Right lobe of liver (tissue), 6 donors: ENCODE measurements at regions not wholly inside any gene's neighbourhood (a gene's known extent, or its start where the extent isn't known, plus 50 kb on each side); places are given as distances from the start of the nearest gene placed in this dataset.

Experiments
- ATAC-seq, 4 donors: fragments of 200-7000 bp; cut with Tn5 transposase; one replicate each; pipeline ENCODE4 v1.9.1; 2020; ENCODE audit warnings: mild to moderate bottlenecking in 4 of 4, moderate library complexity in 4 of 4
- DNase-seq, 3 donors: peaks; one replicate each; pipeline ENCODE4 v3.0.0-alpha.2; 2020
- H3K27ac ChIP-seq, 3 donors: fragments of 200-600 bp; one replicate each; pipeline ENCODE4 v1.8.0; 2022
- H3K27me3 ChIP-seq, 2 donors: fragments of 200-600 bp; one replicate each; pipeline ENCODE4 v1.8.0; 2022
- H3K36me3 ChIP-seq, 4 donors: fragments of 200-600 bp; sonication (generic) in 1 of 4; one replicate each; pipeline versions ENCODE4 v1.5.1 to v1.8.0; 2017 to 2022; ENCODE audit warnings: control low read depth in 1 of 4
- H3K4me1 ChIP-seq, 4 donors: fragments of 200-600 bp; sonication (generic) in 1 of 4; one replicate each; pipeline versions ENCODE4 v1.5.1 to v1.8.0; 2017 to 2022; ENCODE audit warnings: control low read depth in 1 of 4
- H3K4me3 ChIP-seq, 3 donors: fragments of 200-600 bp; one replicate each; pipeline ENCODE4 v1.8.0; 2022
- H3K9me3 ChIP-seq, 4 donors: fragments of 200-600 bp; sonication (generic) in 1 of 4; one replicate each; pipeline versions ENCODE4 v1.5.1 to v1.8.0; 2017 to 2022; ENCODE audit warnings: control low read depth in 1 of 4
- CTCF ChIP-seq, 4 donors: fragments of 200-600 bp in 3 of 4; fragments of 450-650 bp in 1 of 4; IDR thresholded peaks; one replicate each; pipeline versions ENCODE4 v1.5.1 to v1.8.0; 2016 to 2022; ENCODE audit warnings: antibody characterized with exemption in 4 of 4, mild to moderate bottlenecking in 2 of 4
- POLR2A ChIP-seq: fragments of 450-650 bp; IDR thresholded peaks from one replicate; pipeline ENCODE4 v1.6.1; 2017; ENCODE audit warnings: antibody characterized with exemption, mild to moderate bottlenecking
- WGBS: methylation state at CpG from one replicate; pipeline ENCODE4 v1.1.6; 2018; ENCODE audit warnings: low coverage, low lambda C conversion rate; ENCODE audit not compliant: insufficient coverage; ENCODE audit errors: missing lambda C conversion rate; 5-methylcytosine and 5-hydroxymethylcytosine counted together
- intact Hi-C, 2 donors: fragments of 100-400 bp; cut with DNase I; formaldehyde crosslinking; loops; one replicate each; pipeline versions ENCODE4 v1.11.2 to v1.14.1; 2022
- donor health status: DM: no; HTN: yes; CAD: no.
- donor health status: DM: no; HTN: no; CAD: no.
- donor health status: DM: no; HTN: no; CAD: no.
- donor health status: DM: no; HTN: yes; CAD: no.
- donor health status: DM: no; HTN: yes; CAD: no.

DNA sequence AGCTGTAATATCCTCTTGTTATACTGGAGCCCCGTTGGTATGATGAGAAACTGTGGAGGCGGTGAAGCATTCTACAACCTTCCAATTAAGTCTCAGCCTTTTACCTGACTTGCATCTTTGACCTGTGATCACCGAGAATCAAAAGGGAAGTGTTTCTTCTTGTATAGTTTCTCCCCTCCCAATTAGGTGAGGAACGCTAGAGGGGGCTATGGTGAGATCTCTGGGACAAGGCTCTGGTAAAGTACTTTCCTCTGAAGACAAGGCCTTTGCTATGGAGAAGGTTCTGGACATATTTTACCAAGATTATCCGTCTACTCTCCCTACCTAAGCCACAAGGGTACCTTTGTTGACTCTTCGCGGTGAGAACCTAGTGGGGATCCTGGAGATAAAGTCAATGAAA lies 111.3 kb downstream of the CBLL2 start:
- intact Hi-C loops: no loop called here
- Histone ChIP-seq H3K36me3 (no peaks in the 10 kb centered on the region), H3K4me3 (no peak overlapping the region), H3K27me3 (no peaks in the 10 kb centered on the region), H3K27ac (no peak overlapping the region), H3K9me3 (no peaks in the 10 kb centered on the region), H3K4me1 (no peaks in the 10 kb centered on the region)
- DNase-seq (no peak), ATAC-seq (no peak)
- 57% methylated on average over 7 of the region's 7 CpGs for WGBS
- TF ChIP-seq CTCF (IDR thresholded peaks at IDR 0.05) (no peak), POLR2A (no peak)

GRCh38 chrX:22389556-22390179 lies 117.0 kb downstream of the CBLL2 start:
- intact Hi-C loops: no loop called here
- H3K4me3 ChIP-seq: no peak overlapping the region
- H3K36me3 ChIP-seq: no peaks in the 10 kb centered on the region
- no peaks in the 10 kb centered on the region for H3K4me1 ChIP-seq
- TF ChIP-seq POLR2A (no peak), CTCF (IDR thresholded peaks at IDR 0.05) (no peak)
- 24% methylated on average over 4 of the region's 4 CpGs for WGBS
- H3K27me3 ChIP-seq: no peaks in the 10 kb centered on the region
- ATAC-seq (peak in 1 of 4 donors; percentile 12), DNase-seq (no peak)
- no peak overlapping the region for H3K27ac ChIP-seq
- no peaks in the 10 kb centered on the region for H3K9me3 ChIP-seq

DNA sequence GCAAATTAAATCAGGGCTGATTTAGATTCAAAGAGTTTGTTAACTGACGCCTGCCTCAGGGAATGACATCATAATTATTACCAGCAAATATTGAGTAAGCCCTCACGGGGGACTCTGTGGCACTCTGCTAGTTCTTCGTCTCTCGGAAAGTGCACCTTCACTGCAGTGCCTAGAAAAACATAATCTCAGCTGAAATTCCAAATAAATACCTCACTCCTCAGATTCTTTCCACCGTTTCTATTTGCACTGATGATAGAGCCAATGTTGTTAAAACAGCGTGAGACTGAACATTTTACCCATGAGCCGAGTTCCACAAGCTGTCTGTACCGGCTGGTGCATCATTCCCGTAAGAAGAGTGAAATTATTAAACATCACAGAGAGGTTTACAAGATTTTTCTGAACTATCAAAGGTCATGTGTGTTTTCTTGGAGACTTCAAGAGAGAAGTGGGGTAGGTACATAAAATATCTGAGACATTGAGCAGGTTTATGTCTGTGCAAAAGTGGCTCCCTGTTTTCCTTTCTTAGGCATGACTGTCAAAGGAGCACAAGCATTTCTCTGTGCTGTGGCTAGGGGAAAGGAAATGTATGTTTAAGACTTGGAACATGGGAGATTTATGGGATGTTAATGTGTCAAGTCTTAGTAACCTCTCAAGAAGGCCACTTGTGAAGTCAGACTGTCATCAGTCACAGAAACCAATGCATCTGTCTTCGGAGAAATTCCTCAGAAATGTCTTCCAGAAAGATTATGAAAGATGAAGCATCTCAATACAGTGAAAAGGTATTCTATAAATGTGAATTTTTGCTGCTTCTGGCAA lies 119.6 kb downstream of the CBLL2 start:
- H3K27me3 ChIP-seq: no peaks in the 10 kb centered on the region
- H3K4me3 ChIP-seq: no peak overlapping the region
- intact Hi-C loops: no loop called here
- H3K27ac ChIP-seq: no peak overlapping the region
- TF ChIP-seq POLR2A (no peak), CTCF (IDR thresholded peaks at IDR 0.05) (no peak)
- ATAC-seq (no peak), DNase-seq (no peak)
- 58% methylated on average over 10 of the region's 10 CpGs for WGBS
- H3K4me1 ChIP-seq: no peaks in the 10 kb centered on the region
- no peaks in the 10 kb centered on the region for H3K36me3 ChIP-seq
- no peaks in the 10 kb centered on the region for H3K9me3 ChIP-seq

DNA sequence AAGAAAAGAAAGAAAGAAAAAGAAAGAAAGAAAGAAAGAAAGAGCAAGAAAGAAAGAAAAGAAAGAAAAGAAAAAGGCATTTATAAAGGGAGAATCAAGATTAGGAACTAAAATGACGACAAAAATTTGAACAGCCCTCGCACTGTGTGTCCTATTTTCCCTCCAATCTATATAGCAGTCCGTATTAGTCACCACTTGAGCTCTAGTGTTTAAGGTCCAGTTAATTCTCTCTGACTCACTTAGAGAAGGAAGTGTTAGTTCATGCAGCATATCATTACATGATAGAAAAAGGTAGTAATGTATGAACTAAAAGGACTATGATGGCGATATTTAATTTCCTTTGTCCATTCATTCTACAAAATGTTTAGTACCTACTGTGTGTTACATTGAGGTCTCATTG lies 122.7 kb downstream of the CBLL2 start:
- H3K27me3 ChIP-seq: no peaks in the 10 kb centered on the region
- H3K9me3 ChIP-seq: no peaks in the 10 kb centered on the region
- 67% methylated on average over 4 of the region's 4 CpGs for WGBS
- no peak for TF ChIP-seq POLR2A
- no peak for TF ChIP-seq CTCF (IDR thresholded peaks at IDR 0.05)
- no peaks in the 10 kb centered on the region for H3K36me3 ChIP-seq
- DNase-seq: no peak
- intact Hi-C loops: no loop called here
- H3K27ac ChIP-seq: no peak overlapping the region
- no peak for ATAC-seq
- H3K4me1 ChIP-seq: no peaks in the 10 kb centered on the region
- no peak overlapping the region for H3K4me3 ChIP-seq
